Thoracic aorta (tissue), 2 donors: ENCODE measurements at regions not wholly inside any gene's neighbourhood (a gene's known extent, or its start where the extent isn't known, plus 50 kb on each side); places are given as distances from the start of the nearest gene placed in this dataset.

ENCODE experiments used
- ATAC-seq: fragments of 150-250 bp; one replicate; pipeline ENCODE4 v1.8.0; 2017; ENCODE audit warnings: low read depth; ENCODE audit not compliant: insufficient number of reproducible peaks, low FRiP score
- DNase-seq: peaks from one replicate; pipeline ENCODE4 v3.0.0-alpha.2; 2020; ENCODE audit warnings: low spot score
- H3K27ac ChIP-seq, 2 donors: fragments of 200-600 bp; sonication (generic); 1 replicate in 1 of 2; 2 replicates in 1 of 2; pipeline ENCODE4 v1.5.1; 2016; ENCODE audit warnings: mild to moderate bottlenecking in 2 of 2, moderate library complexity in 2 of 2
- H3K27me3 ChIP-seq: fragments of 200-600 bp; sonication (generic); replicated peaks from 2 replicates; pipeline ENCODE4 v1.6.0; 2016; ENCODE audit warnings: mild to moderate bottlenecking; ENCODE audit not compliant: insufficient read depth
- H3K36me3 ChIP-seq: fragments of 200-600 bp; sonication (generic); one replicate; pipeline ENCODE4 v1.5.1; 2016
- H3K4me1 ChIP-seq, 2 donors: fragments of 200-600 bp; sonication (generic); 1 replicate in 1 of 2; 2 replicates in 1 of 2; pipeline versions ENCODE4 v1.5.1 to v1.6.0; 2016; ENCODE audit warnings: low read depth in 2 of 2, mild to moderate bottlenecking in 1 of 2; ENCODE audit not compliant: control insufficient read depth in 1 of 2
- H3K4me3 ChIP-seq: fragments of 200-600 bp; sonication (generic); 2 replicates; pipeline ENCODE4 v1.5.1; 2016; ENCODE audit warnings: mild to moderate bottlenecking
- H3K9me3 ChIP-seq: fragments of 200-600 bp; sonication (generic); 2 replicates; pipeline ENCODE4 v1.5.1; 2016
- CTCF ChIP-seq: fragments of 200-600 bp; sonication (generic); IDR thresholded peaks from one replicate; pipeline ENCODE4 v1.5.1; 2019; ENCODE audit warnings: antibody characterized with exemption

- no peaks in the 10 kb centered on the region for H3K9me3 ChIP-seq
- ATAC-seq (no peak), DNase-seq (no peak)
- H3K27ac ChIP-seq: no peak overlapping the region
- H3K36me3 ChIP-seq: no peaks in the 10 kb centered on the region
- no peaks in the 10 kb centered on the region for H3K4me1 ChIP-seq
- no peak overlapping the region for H3K4me3 ChIP-seq
- no peak for TF ChIP-seq CTCF
- H3K27me3 ChIP-seq: no peaks in the 10 kb centered on the region
Observed at GRCh38 chr3:154990543-154990942, 89.6 kb upstream of the MME start.

GRCh38 chr3:154987846-154988245, 92.3 kb upstream of the MME start:
- H3K27me3 ChIP-seq: no peaks in the 10 kb centered on the region
- DNase-seq (no peak), ATAC-seq (no peak)
- H3K4me1 ChIP-seq: no peaks in the 10 kb centered on the region
- H3K9me3 ChIP-seq: no peaks in the 10 kb centered on the region
- TF ChIP-seq CTCF: no peak
- H3K36me3 ChIP-seq: no peaks in the 10 kb centered on the region
- H3K4me3 ChIP-seq: no peak overlapping the region
- no peak overlapping the region for H3K27ac ChIP-seq

- Histone ChIP-seq H3K4me3 (no peak overlapping the region), H3K27me3 (no peaks in the 10 kb centered on the region), H3K36me3 (no peaks in the 10 kb centered on the region), H3K4me1 (no peaks in the 10 kb centered on the region), H3K27ac (no peak overlapping the region), H3K9me3 (no peaks in the 10 kb centered on the region)
- TF ChIP-seq CTCF: no peak
- DNase-seq (no peak), ATAC-seq (no peak)
Observed at GRCh38 chr3:154981664-154982063, 98.5 kb upstream of the MME start.

- ATAC-seq: no peak
Observed at GRCh38 chr3:154981201-154981600, 98.9 kb upstream of the MME start.

GRCh38 chr3:154979331-154979730, 100.8 kb upstream of the MME start:
- ATAC-seq: no peak
- Histone ChIP-seq H3K4me1 (no peaks in the 10 kb centered on the region), H3K36me3 (no peaks in the 10 kb centered on the region), H3K27me3 (no peaks in the 10 kb centered on the region), H3K9me3 (no peaks in the 10 kb centered on the region), H3K27ac (no peak overlapping the region), H3K4me3 (no peak overlapping the region)
- DNase-seq: no peak
- no peak for TF ChIP-seq CTCF

More at GRCh38 chr3:154981201-154981600, 98.9 kb upstream of the MME start:
- TF ChIP-seq CTCF: no peak
- H3K4me1 ChIP-seq: no peaks in the 10 kb centered on the region
- H3K4me3 ChIP-seq: no peak overlapping the region
- H3K36me3 ChIP-seq: no peaks in the 10 kb centered on the region
- no peaks in the 10 kb centered on the region for H3K27me3 ChIP-seq
- no peak for DNase-seq
- no peaks in the 10 kb centered on the region for H3K9me3 ChIP-seq
- H3K27ac ChIP-seq: no peak overlapping the region
